GM18502 (cell line): ENCODE measurements at regions not wholly inside any gene's neighbourhood (a gene's known extent, or its start where the extent isn't known, plus 50 kb on each side); places are given as distances from the start of the nearest gene placed in this dataset.

Experiments used
- ATAC-seq: cut with Tn5 transposase; IDR thresholded peaks from one replicate; pipeline ENCODE4 v1.9.1; 2021; ENCODE audit warnings: mild to moderate bottlenecking; ENCODE audit not compliant: unreplicated experiment, poor library complexity

- no peak for ATAC-seq
Measured at GRCh38 chr10:107880185-107880584, 715.7 kb upstream of the SORCS1 start.

GRCh38 chr10:107873007-107873406 is 708.5 kb upstream of the SORCS1 start:
- no peak for ATAC-seq

GRCh38 chr10:107865691-107866090 is 701.2 kb upstream of the SORCS1 start:
- no peak for ATAC-seq

- no peak for ATAC-seq
Measured at GRCh38 chr10:107859065-107859464, 694.6 kb upstream of the SORCS1 start.

- no peak for ATAC-seq
Measured at GRCh38 chr10:107856047-107856315, 691.5 kb upstream of the SORCS1 start.

GRCh38 chr10:107855301-107856046 is 691.0 kb upstream of the SORCS1 start:
- ATAC-seq, result no peak

GRCh38 chr10:107848726-107849360 is 684.3 kb upstream of the SORCS1 start:
- ATAC-seq, result no peak

GRCh38 chr10:107847620-107848019 is 683.1 kb upstream of the SORCS1 start:
- ATAC-seq, result peak; percentile 78

- no peak for ATAC-seq
Measured at GRCh38 chr10:107834706-107835105, 670.2 kb upstream of the SORCS1 start.

GRCh38 chr10:107831772-107832171 is 667.3 kb upstream of the SORCS1 start:
- ATAC-seq, result no peak

- no peak for ATAC-seq
Measured at GRCh38 chr10:107829161-107829560, 664.7 kb upstream of the SORCS1 start.

- no peak for ATAC-seq
Measured at GRCh38 chr10:107826171-107826570, 661.7 kb upstream of the SORCS1 start.

- ATAC-seq, result peak; percentile 63
Measured at GRCh38 chr10:107814865-107815487, 650.5 kb upstream of the SORCS1 start.

- ATAC-seq, result no peak
Measured at GRCh38 chr10:107813451-107814162, 649.1 kb upstream of the SORCS1 start.

- ATAC-seq, result no peak
Measured at GRCh38 chr10:107809889-107810288, 645.4 kb upstream of the SORCS1 start.

GRCh38 chr10:107807836-107808235 is 643.3 kb upstream of the SORCS1 start:
- no peak for ATAC-seq

- no peak for ATAC-seq
Measured at GRCh38 chr10:107806026-107806425, 641.5 kb upstream of the SORCS1 start.

GRCh38 chr10:107803546-107803945 is 639.0 kb upstream of the SORCS1 start:
- ATAC-seq, result no peak

- no peak for ATAC-seq
Measured at GRCh38 chr10:107800061-107800460, 635.6 kb upstream of the SORCS1 start.

GRCh38 chr10:107790271-107790670 is 625.8 kb upstream of the SORCS1 start:
- ATAC-seq, result no peak

- ATAC-seq, result no peak
Measured at GRCh38 chr10:107771066-107771465, 606.6 kb upstream of the SORCS1 start.
